H1 (cell line): ENCODE measurements at regions not wholly inside any gene's neighbourhood (a gene's known extent, or its start where the extent isn't known, plus 50 kb on each side); places are given as distances from the start of the nearest gene placed in this dataset.

Experiments
- FOSL1 ChIP-seq: IDR thresholded peaks from 2 replicates; pipeline ENCODE4 v1.6.1; 2011; ENCODE audit warnings: mild to moderate bottlenecking, low read depth, low read length, moderate library complexity; ENCODE audit not compliant: insufficient read depth
- NANOG ChIP-seq: IDR thresholded peaks from 2 replicates; pipeline ENCODE4 v1.6.1; 2011; ENCODE audit warnings: low read length, low read depth, mild to moderate bottlenecking, inconsistent platforms; ENCODE audit not compliant: insufficient read depth, poor library complexity, severe bottlenecking
- SIN3A ChIP-seq, 2 experiments: IDR thresholded peaks in 1 of 2; conservative IDR thresholded peaks in 1 of 2; 2 replicates each; pipeline ENCODE4 v1.6.1; 2011 to 2012; ENCODE audit warnings: low read length in 2 of 2, improper control_type of control experiment in 1 of 2, low read depth in 1 of 2, mild to moderate bottlenecking in 1 of 2

- no peak for TF ChIP-seq FOSL1
- no peak for TF ChIP-seq SIN3A (conservative IDR thresholded peaks at IDR 0.05 in 1 of 2, IDR thresholded peaks at IDR 0.05 in 1 of 2; ENCODE audit: low read depth in 1 of 2, low read length in 2 of 2)
- TF ChIP-seq NANOG, result no peak
Measured at GRCh38 chr18:47522359-47522758, 270.9 kb upstream of the SKOR2 start (continued).
